Transverse colon (tissue), 4 donors: ENCODE measurements at regions not wholly inside any gene's neighbourhood (a gene's known extent, or its start where the extent isn't known, plus 50 kb on each side); places are given as distances from the start of the nearest gene placed in this dataset.

ENCODE experiments used
- CTCF ChIP-seq, 5 experiments: fragments of 200-600 bp in 3 of 5; fragments of 450-650 bp in 2 of 5; sonication (generic) in 3 of 5; IDR thresholded peaks; 1 replicate in 2 of 5; 2 replicates in 3 of 5; pipeline ENCODE4 v1.5.1; 2016 to 2017; ENCODE audit warnings: antibody characterized with exemption in 5 of 5, inconsistent platforms in 3 of 5, mild to moderate bottlenecking in 2 of 5, moderate library complexity in 1 of 5
- EP300 ChIP-seq: sonication (generic); formaldehyde crosslinking; IDR thresholded peaks from one replicate; pipeline ENCODE4 v1.6.1; 2017; ENCODE audit warnings: antibody characterized with exemption, low read depth
- POLR2AphosphoS5 ChIP-seq, 3 donors: sonication (generic); formaldehyde crosslinking; IDR thresholded peaks; one replicate each; pipeline ENCODE4 v1.6.1; 2016; ENCODE audit warnings: antibody characterized with exemption in 3 of 3

GRCh38 chr18:28459587-28459986 is 282.7 kb upstream of the CDH2 start:
- no peak for TF ChIP-seq CTCF (IDR thresholded peaks at IDR 0.05)
- no peak for TF ChIP-seq EP300
- TF ChIP-seq POLR2AphosphoS5 (IDR thresholded peaks at IDR 0.05) = no peak
